Loucy (cell line): ENCODE measurements at regions not wholly inside any gene's neighbourhood (a gene's known extent, or its start where the extent isn't known, plus 50 kb on each side); places are given as distances from the start of the nearest gene placed in this dataset.

Experiments
- EZH2phosphoT487 ChIP-seq: fragments of 200-600 bp; IDR thresholded peaks from 2 replicates; pipeline ENCODE4 v1.6.1; 2018; ENCODE audit warnings: antibody characterized with exemption, mild to moderate bottlenecking, moderate library complexity, borderline replicate concordance
- TF ChIP-seq, protein P1 (sequence below): fragments of 200-600 bp; sonication (generic); conservative IDR thresholded peaks from 2 replicates; pipeline ENCODE4 v1.5.1; 2014; ENCODE audit warnings: mild to moderate bottlenecking, antibody characterized with exemption, low read length

DNA sequence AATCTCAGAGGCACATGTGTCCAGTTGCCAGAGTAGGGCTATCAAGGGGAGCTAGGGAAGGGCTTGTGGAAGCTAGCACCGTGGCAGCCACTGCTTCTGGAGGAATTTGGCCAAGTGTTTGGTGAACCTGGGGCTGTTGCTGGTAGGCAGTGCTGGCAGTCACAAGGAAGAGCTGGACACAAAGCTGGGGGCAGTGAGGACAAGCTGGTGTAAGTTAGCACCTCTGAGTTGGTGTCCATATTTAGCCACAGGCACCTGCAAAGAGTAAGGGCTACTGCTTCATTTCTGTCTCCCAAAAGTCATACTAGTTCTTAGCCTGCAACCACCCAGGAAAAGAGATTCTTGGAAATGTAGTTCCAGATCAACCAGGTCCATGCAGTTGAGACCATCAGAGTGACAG, 359.4 kb downstream of the CSNK1G3 start:
- TF ChIP-seq, protein P1, sequence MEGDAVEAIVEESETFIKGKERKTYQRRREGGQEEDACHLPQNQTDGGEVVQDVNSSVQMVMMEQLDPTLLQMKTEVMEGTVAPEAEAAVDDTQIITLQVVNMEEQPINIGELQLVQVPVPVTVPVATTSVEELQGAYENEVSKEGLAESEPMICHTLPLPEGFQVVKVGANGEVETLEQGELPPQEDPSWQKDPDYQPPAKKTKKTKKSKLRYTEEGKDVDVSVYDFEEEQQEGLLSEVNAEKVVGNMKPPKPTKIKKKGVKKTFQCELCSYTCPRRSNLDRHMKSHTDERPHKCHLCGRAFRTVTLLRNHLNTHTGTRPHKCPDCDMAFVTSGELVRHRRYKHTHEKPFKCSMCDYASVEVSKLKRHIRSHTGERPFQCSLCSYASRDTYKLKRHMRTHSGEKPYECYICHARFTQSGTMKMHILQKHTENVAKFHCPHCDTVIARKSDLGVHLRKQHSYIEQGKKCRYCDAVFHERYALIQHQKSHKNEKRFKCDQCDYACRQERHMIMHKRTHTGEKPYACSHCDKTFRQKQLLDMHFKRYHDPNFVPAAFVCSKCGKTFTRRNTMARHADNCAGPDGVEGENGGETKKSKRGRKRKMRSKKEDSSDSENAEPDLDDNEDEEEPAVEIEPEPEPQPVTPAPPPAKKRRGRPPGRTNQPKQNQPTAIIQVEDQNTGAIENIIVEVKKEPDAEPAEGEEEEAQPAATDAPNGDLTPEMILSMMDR, result no peak
- no peak for TF ChIP-seq EZH2phosphoT487
